ENCODE measurements at regions not wholly inside any gene's neighbourhood (a gene's known extent, or its start where the extent isn't known, plus 50 kb on each side); places are given as distances from the start of the nearest gene placed in this dataset.

DNA sequence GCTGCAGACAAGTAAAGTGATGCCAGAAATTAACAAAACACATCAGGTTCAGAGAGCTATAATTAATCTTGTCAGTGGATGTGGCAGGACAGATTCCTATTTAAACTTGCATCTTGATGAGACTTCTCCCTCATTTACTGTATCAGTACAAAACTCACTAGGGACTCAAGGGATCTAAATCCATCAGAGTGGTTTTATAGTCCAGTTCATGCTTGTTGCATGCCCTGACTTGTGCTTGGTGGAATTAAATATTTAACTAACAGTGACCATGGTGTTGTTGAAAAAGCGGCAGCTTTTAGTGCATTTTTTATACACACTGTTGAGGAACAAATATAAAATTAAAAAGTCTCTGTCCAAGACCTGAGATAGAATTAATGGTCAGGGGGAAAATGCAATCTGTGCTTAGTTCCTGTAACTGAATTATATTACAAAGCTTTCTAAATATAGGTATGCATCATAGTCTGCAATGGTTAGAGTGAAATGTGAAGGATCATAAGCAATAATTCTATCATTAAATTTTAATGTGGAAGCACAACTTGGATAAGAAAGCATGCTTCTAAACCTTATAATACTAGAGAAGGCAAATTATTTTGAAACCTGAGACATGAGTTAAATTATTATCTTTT, 1475.5 kb upstream of the TENM4 start:
- TF ChIP-seq SREBF2 (IDR thresholded peaks at IDR 0.05): no peak
- ATAC-seq (no peak), FAIRE-seq (no peak), DNase-seq (ENCODE audit: low read depth in 1 of 2, low spot score in 1 of 2) (no peak)
- H3K9me3 ChIP-seq: no peaks in the 10 kb centered on the region; the same call in 2 of the 3 replicates
- no peaks in the 10 kb centered on the region for H3K4me1 ChIP-seq
- no peak overlapping the region for H3K27ac ChIP-seq
- POLR2A ChIA-PET: no interaction called here
- CTCF ChIA-PET: interaction anchor here (0.6 kb wide), 1 partner anchor 16 kb away, joined by 3 read pairs; no protein-coding TSS in a partner anchor
- no peak overlapping the region for H3K4me3 ChIP-seq
- 8% methylated on average over 1 of the region's 1 CpG for WGBS (ENCODE audit: missing lambda C conversion rate)
- no peak overlapping the region for H3K4me2 ChIP-seq

DNA sequence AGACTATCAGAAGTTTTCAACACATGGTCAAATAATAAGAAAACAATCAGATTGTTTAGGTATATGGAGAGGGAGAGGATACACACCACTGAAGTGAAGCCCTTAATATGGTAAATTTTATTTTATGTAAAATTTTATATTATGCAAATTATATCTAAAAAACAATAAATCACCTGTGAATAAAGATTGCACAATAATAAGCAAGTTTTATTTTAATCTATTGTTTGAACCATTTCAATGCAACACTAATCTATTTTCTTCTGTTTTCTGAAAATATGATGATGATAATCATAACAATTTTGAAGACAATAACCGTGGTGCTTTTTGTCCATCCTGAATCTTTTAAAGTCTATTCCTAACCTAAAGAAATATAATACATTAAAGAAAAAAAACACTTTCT, 1473.5 kb upstream of the TENM4 start:
- Histone ChIP-seq H3K4me1 (no peaks in the 10 kb centered on the region), H3K4me2 (no peak overlapping the region), H3K9me3 (no peaks in the 10 kb centered on the region; the same call in 2 of the 3 replicates), H3K27ac (no peak overlapping the region), H3K4me3 (no peak overlapping the region)
- ChIA-PET POLR2A (no interaction called here), CTCF (no interaction called here)
- ATAC-seq (no peak), DNase-seq (ENCODE audit: low read depth in 1 of 2, low spot score in 1 of 2) (no peak), FAIRE-seq (no peak)
- WGBS (ENCODE audit: missing lambda C conversion rate): 3% methylated on average over 1 of the region's 1 CpG
- no peak for TF ChIP-seq RNF2 (IDR thresholded peaks at IDR 0.05; ENCODE audit: borderline replicate concordance, low read depth)
- TF ChIP-seq POLR2A (IDR thresholded peaks at IDR 0.05; ENCODE audit: low read length): no peak
- no peak for TF ChIP-seq SMC3 (IDR thresholded peaks at IDR 0.05)
- no peak for TF ChIP-seq MAFK (IDR thresholded peaks at IDR 0.05; ENCODE audit: partially characterized antibody)
- TF ChIP-seq, protein P1, sequence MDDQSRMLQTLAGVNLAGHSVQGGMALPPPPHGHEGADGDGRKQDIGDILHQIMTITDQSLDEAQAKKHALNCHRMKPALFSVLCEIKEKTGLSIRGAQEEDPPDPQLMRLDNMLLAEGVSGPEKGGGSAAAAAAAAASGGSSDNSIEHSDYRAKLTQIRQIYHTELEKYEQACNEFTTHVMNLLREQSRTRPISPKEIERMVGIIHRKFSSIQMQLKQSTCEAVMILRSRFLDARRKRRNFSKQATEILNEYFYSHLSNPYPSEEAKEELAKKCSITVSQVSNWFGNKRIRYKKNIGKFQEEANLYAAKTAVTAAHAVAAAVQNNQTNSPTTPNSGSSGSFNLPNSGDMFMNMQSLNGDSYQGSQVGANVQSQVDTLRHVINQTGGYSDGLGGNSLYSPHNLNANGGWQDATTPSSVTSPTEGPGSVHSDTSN (IDR thresholded peaks at IDR 0.05): no peak
- no peak for TF ChIP-seq ZC3H11A (IDR thresholded peaks at IDR 0.05)
- TF ChIP-seq JUNB (IDR thresholded peaks at IDR 0.05): no peak
- TF ChIP-seq HOXB5 (CRISPR knock-in tag; IDR thresholded peaks at IDR 0.05): no peak
- TF ChIP-seq NFE2L2 (conservative IDR thresholded peaks at IDR 0.05; ENCODE audit: low read length): no peak
- TF ChIP-seq ESRRA (IDR thresholded peaks at IDR 0.05; ENCODE audit: borderline replicate concordance, low read length): no peak
- TF ChIP-seq RAD21 (conservative IDR thresholded peaks at IDR 0.05 in 1 of 2, IDR thresholded peaks at IDR 0.05 in 1 of 2): no peak
- TF ChIP-seq PHF8 (IDR thresholded peaks at IDR 0.05; ENCODE audit: borderline replicate concordance, low read depth): no peak
- TF ChIP-seq JUN (IDR thresholded peaks at IDR 0.05): no peak
- TF ChIP-seq MYC (IDR thresholded peaks at IDR 0.05; ENCODE audit: borderline replicate concordance, low read length): no peak
- no peak for TF ChIP-seq CBX8 (IDR thresholded peaks at IDR 0.05)
- no peak for TF ChIP-seq KDM1A (IDR thresholded peaks at IDR 0.05; ENCODE audit: low read depth)
- TF ChIP-seq FOSL2 (IDR thresholded peaks at IDR 0.05): no peak
- no peak for TF ChIP-seq FOSL2 (CRISPR knock-in tag; IDR thresholded peaks at IDR 0.05)
- TF ChIP-seq, protein P2, sequence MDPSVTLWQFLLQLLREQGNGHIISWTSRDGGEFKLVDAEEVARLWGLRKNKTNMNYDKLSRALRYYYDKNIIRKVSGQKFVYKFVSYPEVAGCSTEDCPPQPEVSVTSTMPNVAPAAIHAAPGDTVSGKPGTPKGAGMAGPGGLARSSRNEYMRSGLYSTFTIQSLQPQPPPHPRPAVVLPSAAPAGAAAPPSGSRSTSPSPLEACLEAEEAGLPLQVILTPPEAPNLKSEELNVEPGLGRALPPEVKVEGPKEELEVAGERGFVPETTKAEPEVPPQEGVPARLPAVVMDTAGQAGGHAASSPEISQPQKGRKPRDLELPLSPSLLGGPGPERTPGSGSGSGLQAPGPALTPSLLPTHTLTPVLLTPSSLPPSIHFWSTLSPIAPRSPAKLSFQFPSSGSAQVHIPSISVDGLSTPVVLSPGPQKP (IDR thresholded peaks at IDR 0.05; ENCODE audit: low read depth, low read length): no peak

DNA sequence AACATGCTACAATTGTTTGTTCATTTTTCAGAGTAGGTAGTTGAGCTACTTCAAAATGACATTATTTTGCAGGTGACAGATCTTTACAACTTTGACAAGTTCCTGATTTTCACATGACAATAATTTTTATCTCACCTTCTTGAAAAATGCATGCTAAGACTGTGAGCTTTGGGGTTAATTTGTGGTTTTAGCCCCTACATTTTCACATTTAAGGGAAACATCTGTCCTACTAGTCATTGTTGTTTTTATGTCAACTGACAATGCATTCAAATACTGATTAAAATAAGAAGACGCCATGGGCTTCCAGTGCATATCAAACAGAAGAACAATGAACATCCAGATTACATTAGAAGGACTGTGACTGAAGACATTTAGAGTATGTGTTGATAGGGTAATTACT, 1470.8 kb upstream of the TENM4 start:
- DNase-seq (ENCODE audit: low read depth in 1 of 2, low spot score in 1 of 2) (no peak), ATAC-seq (no peak), FAIRE-seq (no peak)
- Histone ChIP-seq H3K27ac (no peak overlapping the region), H3K9me3 (no peaks in the 10 kb centered on the region), H3K4me3 (no peak overlapping the region), H3K4me2 (no peak overlapping the region), H3K4me1 (no peaks in the 10 kb centered on the region)
- POLR2A ChIA-PET: no interaction called here
- WGBS (ENCODE audit: missing lambda C conversion rate): 0% methylated on average over 1 of the region's 1 CpG
- CTCF ChIA-PET: no interaction called here
- TF ChIP-seq EHMT2 (IDR thresholded peaks at IDR 0.05; ENCODE audit: low read depth) (no peak), FOSB (CRISPR knock-in tag; IDR thresholded peaks at IDR 0.05) (no peak), EP300 (IDR thresholded peaks at IDR 0.05) (no peak), ZFP36 (IDR thresholded peaks at IDR 0.05; ENCODE audit: borderline replicate concordance, partially characterized antibody) (no peak), CEBPB (IDR thresholded peaks at IDR 0.05) (no peak), ZSCAN20 (CRISPR knock-in tag; IDR thresholded peaks at IDR 0.05) (no peak), EHF (CRISPR knock-in tag; IDR thresholded peaks at IDR 0.05) (no peak), GATA3 (IDR thresholded peaks at IDR 0.05; ENCODE audit: borderline replicate concordance) (no peak), POLR2AphosphoS2 (conservative IDR thresholded peaks at IDR 0.05; ENCODE audit: low read length) (no peak), NPAS2 (CRISPR knock-in tag; IDR thresholded peaks at IDR 0.05; ENCODE audit: borderline replicate concordance) (no peak), CBX2 (IDR thresholded peaks at IDR 0.05; ENCODE audit: borderline replicate concordance, low read depth) (no peak), RFX5 (IDR thresholded peaks at IDR 0.05) (no peak)
- TF ChIP-seq, protein P3, sequence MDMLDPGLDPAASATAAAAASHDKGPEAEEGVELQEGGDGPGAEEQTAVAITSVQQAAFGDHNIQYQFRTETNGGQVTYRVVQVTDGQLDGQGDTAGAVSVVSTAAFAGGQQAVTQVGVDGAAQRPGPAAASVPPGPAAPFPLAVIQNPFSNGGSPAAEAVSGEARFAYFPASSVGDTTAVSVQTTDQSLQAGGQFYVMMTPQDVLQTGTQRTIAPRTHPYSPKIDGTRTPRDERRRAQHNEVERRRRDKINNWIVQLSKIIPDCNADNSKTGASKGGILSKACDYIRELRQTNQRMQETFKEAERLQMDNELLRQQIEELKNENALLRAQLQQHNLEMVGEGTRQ (IDR thresholded peaks at IDR 0.05): no peak
- TF ChIP-seq, protein P2 (IDR thresholded peaks at IDR 0.05; ENCODE audit: low read depth, low read length): no peak
